Fibroblast of lung (primary cell): ENCODE measurements at regions not wholly inside any gene's neighbourhood (a gene's known extent, or its start where the extent isn't known, plus 50 kb on each side); places are given as distances from the start of the nearest gene placed in this dataset.

ENCODE experiments used
- DNase-seq, 2 donors: peaks; one replicate each; pipeline versions ENCODE4 v3.0.0 to v3.0.0-alpha.2; 2010; ENCODE audit warnings: low read depth in 2 of 2
- H2AFZ ChIP-seq: 2 replicates; pipeline ENCODE4 v1.5.1; 2012; ENCODE audit warnings: low read length, control low read depth, inconsistent platforms
- H3K27ac ChIP-seq: 2 replicates; pipeline ENCODE4 v1.5.1; 2011; ENCODE audit warnings: low read length, control low read depth; ENCODE audit not compliant: insufficient read depth
- H3K27me3 ChIP-seq: 2 replicates; pipeline ENCODE4 v1.5.1; 2011; ENCODE audit warnings: mild to moderate bottlenecking, low read length; ENCODE audit not compliant: control insufficient read depth, insufficient read depth
- H3K36me3 ChIP-seq: 2 replicates; pipeline ENCODE4 v1.5.1; 2011; ENCODE audit warnings: low read length; ENCODE audit not compliant: control insufficient read depth, insufficient read depth
- H3K4me1 ChIP-seq: 2 replicates; pipeline ENCODE4 v1.5.1; 2011; ENCODE audit warnings: low read length; ENCODE audit not compliant: control insufficient read depth, insufficient read depth; ENCODE audit errors: extremely low read depth
- H3K4me2 ChIP-seq: 2 replicates; pipeline ENCODE4 v1.5.1; 2011; ENCODE audit warnings: low read length, control low read depth; ENCODE audit not compliant: insufficient read depth; ENCODE audit errors: extremely low read depth
- H3K4me3 ChIP-seq, 4 experiments: fragments of 200-600 bp in 1 of 4; sonication (generic) in 1 of 4; replicated peaks in 1 of 4; 2 replicates each; pipeline ENCODE4 v1.5.1; 2011 to 2016; ENCODE audit warnings: low read length in 4 of 4, low read depth in 3 of 4, mild to moderate bottlenecking in 3 of 4, control low read depth in 2 of 4, inconsistent platforms in 1 of 4, mixed read lengths in 1 of 4; ENCODE audit not compliant: insufficient read depth in 1 of 4; ENCODE audit errors: control extremely low read depth in 1 of 4
- H3K79me2 ChIP-seq: 2 replicates; pipeline ENCODE4 v1.5.1; 2012; ENCODE audit warnings: mild to moderate bottlenecking, low read length, inconsistent platforms; ENCODE audit not compliant: control insufficient read depth, insufficient read depth
- H3K9ac ChIP-seq: 2 replicates; pipeline ENCODE4 v1.5.1; 2011; ENCODE audit warnings: mild to moderate bottlenecking, low read length, control low read depth; ENCODE audit not compliant: insufficient read depth
- H3K9me3 ChIP-seq: 2 replicates; pipeline ENCODE4 v1.5.1; 2012; ENCODE audit warnings: low read depth, low read length; ENCODE audit not compliant: control insufficient read depth, insufficient read depth
- H4K20me1 ChIP-seq: 2 replicates; pipeline ENCODE4 v1.5.1; 2011; ENCODE audit warnings: low read length; ENCODE audit not compliant: control insufficient read depth, insufficient read depth; ENCODE audit errors: extremely low read depth
- CTCF ChIP-seq, 2 donors: IDR thresholded peaks in 1 of 2; conservative IDR thresholded peaks in 1 of 2; 1 replicate in 1 of 2; 2 replicates in 1 of 2; pipeline ENCODE4 v1.5.1; 2011 to 2012; ENCODE audit warnings: low read length in 2 of 2, control low read depth in 1 of 2, inconsistent platforms in 1 of 2, low read depth in 1 of 2, mild to moderate bottlenecking in 1 of 2
- EZH2 ChIP-seq: IDR thresholded peaks from 2 replicates; pipeline ENCODE4 v1.5.1; 2012; ENCODE audit warnings: low read length, control low read depth, mild to moderate bottlenecking; ENCODE audit errors: missing control alignments

- Histone ChIP-seq H3K36me3 (no peaks in the 10 kb centered on the region), H3K4me1 (no peaks in the 10 kb centered on the region), H3K79me2 (no peaks in the 10 kb centered on the region), H3K27me3 (no peaks in the 10 kb centered on the region), H3K27ac (no peak overlapping the region), H4K20me1 (no peaks in the 10 kb centered on the region), H3K9ac (no peak overlapping the region), H3K9me3 (no peaks in the 10 kb centered on the region), H3K4me3 (no peak overlapping the region), H3K4me2 (no peak overlapping the region), H2AFZ (no peak overlapping the region)
- peak; percentile 21 to 32 for DNase-seq
- TF ChIP-seq EZH2: no peak
- no peak for TF ChIP-seq CTCF (conservative IDR thresholded peaks at IDR 0.05 in 1 of 2, IDR thresholded peaks at IDR 0.05 in 1 of 2; ENCODE audit: low read depth in 1 of 2, low read length in 2 of 2)
Measured at GRCh38 chr1:245045087-245045881, 109.5 kb upstream of the KIF26B start.

GRCh38 chr1:245043611-245043940 lies 111.2 kb upstream of the KIF26B start:
- DNase-seq: peak in 1 of 2 donors; percentile 8

More at GRCh38 chr1:245043611-245043940, 111.2 kb upstream of the KIF26B start:
- Histone ChIP-seq H3K4me3 (no peak overlapping the region), H3K4me2 (peak overlapping the region; percentile 9), H3K9me3 (no peaks in the 10 kb centered on the region), H2AFZ (peak overlapping the region; percentile 53), H3K27ac (no peak overlapping the region), H3K79me2 (no peaks in the 10 kb centered on the region), H3K9ac (no peak overlapping the region), H3K4me1 (no peaks in the 10 kb centered on the region), H4K20me1 (no peaks in the 10 kb centered on the region), H3K36me3 (no peaks in the 10 kb centered on the region), H3K27me3 (no peaks in the 10 kb centered on the region)
- TF ChIP-seq CTCF (conservative IDR thresholded peaks at IDR 0.05 in 1 of 2, IDR thresholded peaks at IDR 0.05 in 1 of 2; ENCODE audit: low read depth in 1 of 2, low read length in 2 of 2) (no peak), EZH2 (no peak)
